ENCODE measurements at regions not wholly inside any gene's neighbourhood (a gene's known extent, or its start where the extent isn't known, plus 50 kb on each side); places are given as distances from the start of the nearest gene placed in this dataset.

DNA sequence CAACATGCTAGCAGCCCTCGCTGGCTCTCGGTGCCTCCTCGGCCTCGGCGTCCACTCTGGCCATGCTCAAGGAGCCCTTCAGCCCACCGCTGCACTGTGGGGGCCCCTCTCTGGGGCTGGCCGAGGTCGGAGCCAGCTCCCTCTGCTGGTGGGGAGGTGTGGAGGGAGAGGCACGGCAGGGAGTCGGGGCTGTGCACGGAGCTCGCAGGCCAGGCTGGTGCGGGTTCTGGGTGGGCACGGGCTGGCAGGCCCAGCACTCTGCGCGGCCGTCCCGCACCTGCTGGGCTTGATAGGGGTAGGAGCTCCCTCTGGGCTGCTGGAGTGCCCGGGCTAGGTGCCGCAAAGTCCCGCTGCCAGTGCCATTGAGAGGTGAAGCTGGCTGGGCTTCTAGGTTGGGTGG is 251.0 kb downstream of the SQOR start:
- TF ChIP-seq, protein P1, sequence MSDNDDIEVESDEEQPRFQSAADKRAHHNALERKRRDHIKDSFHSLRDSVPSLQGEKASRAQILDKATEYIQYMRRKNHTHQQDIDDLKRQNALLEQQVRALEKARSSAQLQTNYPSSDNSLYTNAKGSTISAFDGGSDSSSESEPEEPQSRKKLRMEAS (IDR thresholded peaks at IDR 0.05) = no peak
- TF ChIP-seq, protein P2, sequence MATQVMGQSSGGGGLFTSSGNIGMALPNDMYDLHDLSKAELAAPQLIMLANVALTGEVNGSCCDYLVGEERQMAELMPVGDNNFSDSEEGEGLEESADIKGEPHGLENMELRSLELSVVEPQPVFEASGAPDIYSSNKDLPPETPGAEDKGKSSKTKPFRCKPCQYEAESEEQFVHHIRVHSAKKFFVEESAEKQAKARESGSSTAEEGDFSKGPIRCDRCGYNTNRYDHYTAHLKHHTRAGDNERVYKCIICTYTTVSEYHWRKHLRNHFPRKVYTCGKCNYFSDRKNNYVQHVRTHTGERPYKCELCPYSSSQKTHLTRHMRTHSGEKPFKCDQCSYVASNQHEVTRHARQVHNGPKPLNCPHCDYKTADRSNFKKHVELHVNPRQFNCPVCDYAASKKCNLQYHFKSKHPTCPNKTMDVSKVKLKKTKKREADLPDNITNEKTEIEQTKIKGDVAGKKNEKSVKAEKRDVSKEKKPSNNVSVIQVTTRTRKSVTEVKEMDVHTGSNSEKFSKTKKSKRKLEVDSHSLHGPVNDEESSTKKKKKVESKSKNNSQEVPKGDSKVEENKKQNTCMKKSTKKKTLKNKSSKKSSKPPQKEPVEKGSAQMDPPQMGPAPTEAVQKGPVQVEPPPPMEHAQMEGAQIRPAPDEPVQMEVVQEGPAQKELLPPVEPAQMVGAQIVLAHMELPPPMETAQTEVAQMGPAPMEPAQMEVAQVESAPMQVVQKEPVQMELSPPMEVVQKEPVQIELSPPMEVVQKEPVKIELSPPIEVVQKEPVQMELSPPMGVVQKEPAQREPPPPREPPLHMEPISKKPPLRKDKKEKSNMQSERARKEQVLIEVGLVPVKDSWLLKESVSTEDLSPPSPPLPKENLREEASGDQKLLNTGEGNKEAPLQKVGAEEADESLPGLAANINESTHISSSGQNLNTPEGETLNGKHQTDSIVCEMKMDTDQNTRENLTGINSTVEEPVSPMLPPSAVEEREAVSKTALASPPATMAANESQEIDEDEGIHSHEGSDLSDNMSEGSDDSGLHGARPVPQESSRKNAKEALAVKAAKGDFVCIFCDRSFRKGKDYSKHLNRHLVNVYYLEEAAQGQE (IDR thresholded peaks at IDR 0.05) = no peak
- TF ChIP-seq GABPA (IDR thresholded peaks at IDR 0.05 in 1 of 2, conservative IDR thresholded peaks at IDR 0.05 in 1 of 2) (no peak), RAD21 (IDR thresholded peaks at IDR 0.05) (no peak), CTCF (IDR thresholded peaks at IDR 0.05; ENCODE audit: low read depth, low read length, missing input control) (no peak), YY1 (IDR thresholded peaks at IDR 0.05) (no peak), NR2F2 (IDR thresholded peaks at IDR 0.05) (no peak), EGR1 (IDR thresholded peaks at IDR 0.05; ENCODE audit: low read depth in 2 of 2) (no peak), SP1 (IDR thresholded peaks at IDR 0.05) (no peak), RXRA (IDR thresholded peaks at IDR 0.05) (no peak), TAF1 (conservative IDR thresholded peaks at IDR 0.05) (no peak), HNF4A (conservative IDR thresholded peaks at IDR 0.05) (no peak), FOXA1 (IDR thresholded peaks at IDR 0.05) (no peak), FOXA2 (IDR thresholded peaks at IDR 0.05) (no peak)
- Histone ChIP-seq H3K4me1 (ENCODE audit: control insufficient read depth in 4 of 4, insufficient read depth in 4 of 4, low read length in 3 of 4) (no peaks in the 10 kb centered on the region), H3K27ac (ENCODE audit: low read depth in 1 of 2, low read length in 2 of 2) (no peak overlapping the region), H3K27me3 (ENCODE audit: control insufficient read depth in 4 of 4, insufficient read depth in 4 of 4, low read length in 3 of 4) (no peaks in the 10 kb centered on the region), H3K36me3 (ENCODE audit: control insufficient read depth in 4 of 4, insufficient read depth in 3 of 4, low read depth in 1 of 4, low read length in 3 of 4) (no peaks in the 10 kb centered on the region), H3K4me3 (ENCODE audit: low read depth in 1 of 3, low read length in 3 of 3) (no peak overlapping the region), H3K9ac (ENCODE audit: low read depth in 1 of 2, low read length in 2 of 2) (no peak overlapping the region), H3K9me3 (ENCODE audit: control insufficient read depth in 4 of 4, low read length in 3 of 4) (peaks cover 0 to 1% (median 0%) of the 10 kb centered on the region in 4 donors)
- WGBS = 95% methylated on average over 21 of the region's 21 CpGs
- DNase-seq (ENCODE audit: low spot score) = no peak

DNA sequence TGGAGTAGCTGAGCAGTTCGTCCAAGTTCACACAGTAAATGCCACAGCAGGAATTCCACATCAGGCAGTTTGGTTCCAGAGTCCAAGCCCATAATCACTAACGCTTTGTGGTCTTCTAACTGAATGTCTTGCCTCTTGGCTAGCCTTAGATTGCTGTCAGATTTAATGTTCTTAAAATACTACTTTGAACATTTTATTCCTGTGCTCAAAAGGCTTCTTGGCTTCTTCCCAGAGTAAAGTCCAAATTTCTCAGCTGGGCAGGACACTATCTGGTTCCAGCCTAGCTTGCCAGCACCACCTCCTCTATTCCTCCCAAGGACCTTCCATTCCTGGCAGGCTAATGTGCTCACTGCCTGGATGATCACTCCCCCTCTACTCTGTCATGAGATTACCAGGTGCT is 256.9 kb downstream of the SQOR start:
- TF ChIP-seq EGR1 (IDR thresholded peaks at IDR 0.05; ENCODE audit: low read depth in 2 of 2) (no peak), FOXA2 (IDR thresholded peaks at IDR 0.05) (no peak), TAF1 (conservative IDR thresholded peaks at IDR 0.05) (no peak), RAD21 (IDR thresholded peaks at IDR 0.05) (no peak), CTCF (IDR thresholded peaks at IDR 0.05; ENCODE audit: low read depth, low read length, missing input control) (no peak), HNF4G (IDR thresholded peaks at IDR 0.05) (no peak), SP1 (IDR thresholded peaks at IDR 0.05) (no peak), GABPA (IDR thresholded peaks at IDR 0.05 in 1 of 2, conservative IDR thresholded peaks at IDR 0.05 in 1 of 2) (no peak), HNF4A (conservative IDR thresholded peaks at IDR 0.05) (no peak)
- TF ChIP-seq, protein P2 (IDR thresholded peaks at IDR 0.05) = no peak
- TF ChIP-seq, protein P1 (IDR thresholded peaks at IDR 0.05) = no peak
- no peak overlapping the region for H3K27ac ChIP-seq (ENCODE audit: low read depth in 1 of 2, low read length in 2 of 2)
- no peak for DNase-seq (ENCODE audit: low spot score)
- H3K9ac ChIP-seq (ENCODE audit: low read depth in 1 of 2, low read length in 2 of 2) = no peak overlapping the region
- H3K27me3 ChIP-seq (ENCODE audit: control insufficient read depth in 4 of 4, insufficient read depth in 4 of 4, low read length in 3 of 4) = no peaks in the 10 kb centered on the region
- 31% methylated on average over 2 of the region's 2 CpGs for WGBS
- H3K4me1 ChIP-seq (ENCODE audit: control insufficient read depth in 4 of 4, insufficient read depth in 4 of 4, low read length in 3 of 4) = no peaks in the 10 kb centered on the region
- H3K36me3 ChIP-seq (ENCODE audit: control insufficient read depth in 4 of 4, insufficient read depth in 3 of 4, low read depth in 1 of 4, low read length in 3 of 4) = no peaks in the 10 kb centered on the region
- H3K9me3 ChIP-seq (ENCODE audit: control insufficient read depth in 4 of 4, low read length in 3 of 4) = no peaks in the 10 kb centered on the region
- no peak overlapping the region for H3K4me3 ChIP-seq (ENCODE audit: low read depth in 1 of 3, low read length in 3 of 3)
